ENCODE measurements at regions not wholly inside any gene's neighbourhood (a gene's known extent, or its start where the extent isn't known, plus 50 kb on each side); places are given as distances from the start of the nearest gene placed in this dataset.

DNA sequence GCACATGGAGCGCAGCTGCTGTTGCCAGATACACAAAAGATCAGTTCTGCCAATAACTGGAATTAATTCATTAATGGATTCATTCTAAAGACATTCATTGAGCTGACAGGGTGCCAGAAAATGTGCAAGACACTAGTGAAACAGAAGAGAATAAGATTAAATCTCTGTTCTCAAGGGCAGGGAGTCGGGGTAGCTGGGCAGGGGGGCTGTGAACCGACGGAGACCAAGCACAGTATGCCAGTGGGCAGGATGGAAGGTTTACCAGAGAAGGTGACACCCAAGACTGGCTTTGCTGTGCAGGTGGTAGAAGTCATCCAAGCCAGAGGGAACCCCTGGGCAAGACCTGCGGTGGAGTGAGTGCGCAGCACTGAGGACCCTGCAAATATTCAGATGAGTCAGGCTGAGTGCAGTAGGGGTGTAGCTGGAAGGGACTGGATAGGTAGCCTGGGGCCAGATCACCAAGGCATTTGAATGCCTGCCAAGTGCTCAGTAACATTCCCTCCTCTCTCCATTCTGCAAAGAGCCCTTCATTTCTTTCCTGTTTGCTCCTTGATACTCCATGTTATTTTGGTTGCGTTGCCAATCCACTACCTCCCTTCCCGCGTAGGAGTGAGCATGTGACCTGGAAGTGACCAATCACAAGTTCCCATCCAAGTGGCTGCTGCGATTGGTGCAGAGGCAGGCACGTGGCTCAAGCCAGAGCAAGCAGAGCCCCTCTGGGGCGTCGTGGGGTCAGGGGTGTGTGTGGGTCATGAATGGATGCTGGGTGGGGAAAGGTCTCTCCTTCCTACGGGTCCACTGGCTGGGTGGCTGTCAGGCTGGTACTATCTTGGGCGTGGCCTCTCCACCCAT is 413.1 kb downstream of the PTPRU start:
- DNase-seq (ENCODE audit: low spot score), result peak; percentile 36

- DNase-seq (ENCODE audit: low spot score), result no peak
These were observed 412.5 kb downstream of the PTPRU start for GRCh38 chr1:29648798-29649188.

GRCh38 chr1:29648026-29648425 is 411.7 kb downstream of the PTPRU start:
- DNase-seq (ENCODE audit: low spot score), result no peak

DNA sequence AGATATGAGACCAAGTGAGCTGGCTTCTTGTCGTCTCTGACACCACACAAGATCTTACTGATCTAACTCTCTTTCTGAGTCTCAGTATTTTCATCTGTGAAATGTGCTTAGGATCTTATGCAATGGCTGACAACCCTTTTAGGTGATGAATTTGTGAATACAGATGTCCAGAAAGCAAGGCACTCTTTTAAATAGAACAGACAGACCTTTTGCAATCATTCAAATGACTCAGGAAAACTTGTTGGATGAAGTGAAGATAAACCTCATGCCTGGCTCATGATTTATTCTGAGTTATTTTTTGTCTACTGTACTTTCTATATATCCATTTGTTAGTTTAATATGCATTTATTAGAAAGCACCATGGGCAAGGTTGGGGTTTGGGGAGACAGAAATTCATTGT is 411.3 kb downstream of the PTPRU start:
- DNase-seq (ENCODE audit: low spot score), result no peak

- no peak for DNase-seq (ENCODE audit: low spot score)
These were observed 409.9 kb downstream of the PTPRU start for GRCh38 chr1:29646161-29646775.

DNA sequence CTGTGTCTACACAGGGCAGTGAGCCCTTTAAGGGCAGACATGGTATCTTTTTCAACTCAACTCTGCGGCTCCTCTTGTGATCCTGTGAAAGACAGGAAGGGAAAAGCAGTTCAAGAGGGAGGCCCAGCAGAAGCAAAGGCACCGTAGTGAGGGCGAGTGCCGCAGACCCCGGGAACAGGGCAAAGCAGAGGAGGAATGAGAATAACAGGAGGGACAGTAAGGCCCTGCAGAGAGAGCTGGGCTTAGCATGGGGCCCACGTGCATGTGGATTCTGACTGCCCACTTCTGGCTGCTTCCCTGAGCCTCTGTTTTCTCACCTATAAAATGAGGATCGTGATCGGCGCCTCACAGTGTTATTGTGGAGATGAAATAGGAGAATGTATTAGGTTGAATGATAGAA is 409.3 kb downstream of the PTPRU start:
- no peak for DNase-seq (ENCODE audit: low spot score)

- no peak for DNase-seq (ENCODE audit: low spot score)
These were observed 408.5 kb downstream of the PTPRU start for GRCh38 chr1:29644812-29645211.

DNA sequence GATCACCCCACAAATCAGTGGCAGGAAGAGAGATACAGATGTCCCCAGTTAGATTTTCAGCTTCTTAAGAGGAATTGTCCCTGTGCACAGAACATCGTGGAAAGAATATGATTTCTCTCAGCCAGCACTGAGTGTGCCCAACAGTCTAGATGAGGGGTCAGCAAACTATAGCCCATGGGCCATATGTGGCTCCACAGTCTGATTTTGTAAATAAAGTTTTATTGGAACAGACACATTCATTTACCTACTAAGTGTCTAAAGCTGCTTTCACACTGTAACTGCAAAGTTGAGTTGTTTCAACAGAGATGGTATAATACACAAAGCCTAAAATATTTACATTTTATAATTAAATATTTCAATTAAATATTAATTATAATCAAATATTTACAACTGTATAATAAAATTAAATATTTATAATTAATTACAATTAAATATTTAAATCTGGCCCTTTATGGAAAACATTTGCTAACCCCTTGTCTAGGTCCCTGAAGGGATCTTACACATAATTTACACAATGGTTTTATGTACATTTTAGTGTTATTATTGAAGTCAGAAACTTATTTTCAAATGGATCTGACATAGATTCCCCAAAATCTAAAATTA is 407.6 kb downstream of the PTPRU start:
- no peak for DNase-seq (ENCODE audit: low spot score)

DNA sequence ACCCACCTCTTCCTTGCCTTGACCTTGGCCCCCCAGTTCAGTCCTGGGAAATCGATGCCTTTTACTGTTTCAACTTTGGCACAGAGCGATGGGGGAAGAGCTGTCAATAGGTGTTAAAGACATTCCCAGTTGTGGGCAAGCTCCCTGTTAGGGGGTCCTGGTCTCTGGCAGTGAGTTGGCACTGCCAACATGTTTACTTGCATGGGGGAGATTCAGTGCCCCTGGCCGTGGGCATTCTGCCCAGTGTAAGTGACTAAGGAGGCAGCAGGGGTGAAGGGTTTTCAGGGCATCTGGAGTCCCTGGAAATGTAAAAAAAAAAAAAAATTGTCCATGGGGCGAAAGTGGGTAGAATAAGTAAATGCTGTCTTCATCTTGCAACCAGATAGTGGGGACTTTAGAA is 407.0 kb downstream of the PTPRU start:
- no peak for DNase-seq (ENCODE audit: low spot score)

DNA sequence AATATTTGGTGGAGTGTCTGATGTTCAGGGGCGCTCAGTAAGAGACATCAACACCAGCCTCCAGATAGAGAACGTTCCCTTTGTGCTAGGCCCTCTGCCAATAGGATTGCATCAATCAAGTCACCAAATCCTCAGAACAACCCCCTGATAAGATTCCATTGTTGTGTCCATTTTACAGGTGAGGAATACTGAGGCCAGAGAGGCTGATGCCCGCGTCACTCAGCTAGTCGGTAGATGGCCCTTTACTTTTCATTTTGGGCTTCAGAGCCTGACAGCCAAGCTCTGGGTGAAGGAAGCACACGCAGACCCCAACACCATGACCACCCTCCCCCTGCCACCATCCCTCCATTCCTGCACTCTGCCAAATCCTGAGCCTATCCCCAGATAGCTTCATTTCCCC is 406.2 kb downstream of the PTPRU start:
- no peak for DNase-seq (ENCODE audit: low spot score)

GRCh38 chr1:29641921-29642320 is 405.6 kb downstream of the PTPRU start:
- no peak for DNase-seq (ENCODE audit: low spot score)

DNA sequence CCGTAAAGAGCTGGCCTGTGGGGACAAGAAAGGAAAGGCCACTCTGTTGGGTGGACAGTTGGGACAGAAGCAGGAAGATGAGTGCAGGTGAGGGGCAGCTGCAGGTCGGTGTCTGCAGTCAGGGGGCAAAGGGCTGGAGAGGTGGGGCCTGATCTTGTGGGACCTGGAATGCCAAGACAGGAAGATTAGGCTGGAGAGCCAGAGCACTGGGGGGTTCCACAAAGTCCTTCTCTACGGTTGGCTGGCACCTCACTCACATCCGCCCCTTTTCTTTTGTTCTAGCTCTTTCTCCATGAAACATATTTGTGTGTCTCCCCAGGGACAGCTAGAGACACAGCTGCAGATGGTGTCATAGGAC is 404.1 kb downstream of the PTPRU start:
- DNase-seq (ENCODE audit: low spot score), result no peak

DNA sequence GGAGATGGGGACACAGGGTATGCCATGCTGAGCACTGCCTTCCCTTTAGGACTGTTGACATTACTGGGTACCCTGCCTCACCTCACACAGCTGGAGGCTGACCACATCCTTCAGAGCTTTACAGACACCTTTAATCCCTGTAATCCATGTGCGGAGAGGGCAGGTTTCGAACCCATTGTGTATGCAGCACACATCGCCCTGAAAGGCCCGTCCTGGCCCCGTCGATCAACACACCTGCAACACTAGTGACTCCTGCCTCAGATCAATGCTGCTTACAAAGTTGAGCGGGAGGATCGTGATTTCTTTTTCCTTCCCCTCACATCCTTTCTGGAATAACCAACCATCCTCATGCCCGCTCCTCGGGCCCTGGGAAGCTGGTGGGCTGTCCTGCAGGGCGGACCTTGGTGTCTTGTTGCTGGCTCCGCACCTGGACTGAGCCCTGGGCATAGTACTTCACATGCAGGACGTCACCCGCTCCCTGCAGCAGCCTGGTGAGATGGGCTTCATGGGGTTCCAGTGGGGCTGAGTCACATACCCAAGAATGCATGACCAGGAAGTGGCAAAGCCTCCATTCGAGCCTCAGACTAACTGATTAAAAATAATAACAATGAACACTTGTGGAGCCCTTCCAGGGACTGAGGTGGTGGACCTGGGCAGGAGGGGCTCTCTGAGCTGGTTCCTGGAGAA is 403.6 kb downstream of the PTPRU start:
- peak; percentile 85 for DNase-seq (ENCODE audit: low spot score)

DNA sequence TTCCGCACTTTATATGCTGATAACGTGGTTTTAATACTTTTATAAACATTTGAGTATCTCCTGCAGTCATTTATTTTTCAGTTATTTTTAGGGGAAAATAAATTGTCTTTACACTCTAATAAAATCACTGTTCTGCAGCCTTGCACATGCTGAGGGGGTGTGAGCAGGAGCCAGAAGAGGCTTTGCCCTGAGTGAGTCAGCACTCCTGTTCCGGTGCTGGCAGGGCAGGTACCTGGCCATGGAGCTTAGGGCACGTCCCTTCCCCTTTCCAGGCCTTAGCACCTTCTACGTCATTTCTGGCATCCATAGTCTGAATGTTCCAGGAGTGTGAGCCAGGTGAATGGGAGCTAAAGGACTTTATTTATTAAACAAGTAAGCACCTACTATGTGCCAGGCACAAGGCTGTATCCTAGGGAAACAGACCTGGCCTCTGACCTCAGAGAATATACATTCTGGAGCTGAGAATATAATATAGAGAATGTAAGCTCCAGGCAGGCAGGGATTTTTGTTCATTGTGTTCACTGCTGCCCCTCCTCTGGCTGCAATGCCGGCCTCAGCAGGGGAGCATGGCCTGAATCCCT is 402.9 kb downstream of the PTPRU start:
- no peak for DNase-seq (ENCODE audit: low spot score)

DNA sequence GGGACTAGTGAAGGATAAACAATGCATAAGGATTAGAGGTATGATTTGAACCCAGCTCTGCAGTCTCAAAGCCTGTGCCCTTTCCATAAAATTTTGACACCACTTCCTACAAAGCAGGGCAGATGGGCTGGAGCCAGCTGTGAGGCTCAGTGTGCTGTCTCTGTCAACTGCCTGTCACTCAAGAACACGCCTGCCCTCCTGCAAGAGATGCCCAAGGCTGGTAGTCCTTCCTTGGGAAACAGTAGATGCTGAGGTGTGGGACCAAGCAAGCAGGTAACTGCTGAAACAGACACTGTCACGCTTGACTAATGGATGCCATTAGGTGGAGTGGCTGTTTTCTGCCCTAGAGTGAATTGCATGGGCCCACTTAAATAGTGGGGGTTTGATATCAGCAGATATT is 402.0 kb downstream of the PTPRU start:
- no peak for DNase-seq (ENCODE audit: low spot score)

DNA sequence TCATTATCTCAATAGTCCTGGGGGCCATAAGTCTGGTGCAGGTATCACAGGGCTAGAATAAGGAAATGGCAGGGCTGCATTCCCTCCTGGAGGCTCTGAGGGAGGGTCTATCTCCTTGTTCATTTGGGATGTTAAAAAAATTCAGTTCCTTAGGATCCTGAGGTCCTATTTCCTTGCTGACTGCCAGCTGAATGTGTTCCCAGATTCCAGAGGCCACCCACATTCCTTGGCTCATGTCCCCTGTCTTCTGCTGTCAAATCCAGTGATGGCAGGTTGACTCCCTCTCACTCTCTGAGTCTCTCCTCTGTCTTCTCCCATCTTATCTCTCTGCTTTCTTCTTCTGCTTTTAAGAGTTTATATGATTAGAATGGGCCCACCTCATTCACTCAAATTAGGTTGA is 400.6 kb downstream of the PTPRU start:
- no peak for DNase-seq (ENCODE audit: low spot score)

DNA sequence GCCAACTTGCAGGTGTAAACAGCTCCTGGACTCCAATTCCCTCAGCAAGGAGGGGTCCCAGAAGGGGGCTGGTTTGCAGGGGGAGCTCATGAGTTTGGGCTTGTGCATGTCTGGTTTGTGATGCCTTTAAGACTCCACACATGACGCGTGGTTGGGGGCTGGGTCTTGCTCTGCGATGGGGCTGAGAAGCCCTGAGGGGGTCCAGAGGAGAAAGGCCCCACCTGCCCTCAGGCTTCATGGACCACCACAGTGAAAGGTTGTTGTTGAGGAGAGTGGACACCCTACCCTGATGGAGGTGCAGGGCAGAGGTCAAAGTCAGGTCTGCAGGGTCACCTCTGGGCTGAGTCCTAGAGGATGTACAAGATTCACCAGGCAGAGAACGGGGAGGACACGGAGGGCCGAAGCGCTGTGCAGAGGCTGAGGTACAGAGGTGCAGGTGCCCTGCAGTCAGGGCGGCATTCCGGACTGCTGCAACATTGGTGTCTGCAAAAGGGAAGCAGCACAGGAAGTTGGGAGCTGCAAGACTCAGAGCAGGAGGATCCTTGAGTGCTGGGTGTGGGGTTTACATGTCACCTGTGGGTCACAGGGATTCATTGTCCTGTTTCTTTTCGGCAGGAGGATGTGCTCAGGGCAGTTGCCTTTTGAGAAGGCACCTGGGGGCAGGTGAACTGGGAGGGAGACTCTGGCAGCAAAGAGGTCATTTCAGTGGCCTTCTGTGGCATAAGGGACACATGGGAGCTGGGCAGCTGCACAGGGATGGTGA is 399.4 kb downstream of the PTPRU start:
- no peak for DNase-seq (ENCODE audit: low spot score)

GRCh38 chr1:29634746-29635335 is 398.5 kb downstream of the PTPRU start:
- no peak for DNase-seq (ENCODE audit: low spot score)

DNA sequence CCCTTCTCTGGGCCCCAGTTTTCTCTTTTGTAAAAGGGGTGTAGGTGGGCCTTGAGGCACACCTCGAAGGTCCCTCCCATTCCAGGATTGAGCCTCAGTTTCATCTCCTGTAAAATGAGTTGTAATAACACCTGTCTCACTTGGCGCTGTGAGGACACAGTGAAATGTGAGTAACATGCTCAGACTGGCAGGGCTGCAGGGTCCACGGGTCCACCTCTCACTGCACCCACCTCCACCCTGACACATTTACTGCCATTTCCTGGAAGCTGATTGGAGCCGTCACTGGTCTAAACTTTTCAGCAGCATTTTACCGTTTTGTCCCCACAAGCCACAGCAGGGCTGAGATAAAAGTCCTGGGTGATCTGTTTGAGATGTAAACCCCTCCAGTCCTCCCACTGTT is 398.0 kb downstream of the PTPRU start:
- DNase-seq (ENCODE audit: low spot score), result no peak

DNA sequence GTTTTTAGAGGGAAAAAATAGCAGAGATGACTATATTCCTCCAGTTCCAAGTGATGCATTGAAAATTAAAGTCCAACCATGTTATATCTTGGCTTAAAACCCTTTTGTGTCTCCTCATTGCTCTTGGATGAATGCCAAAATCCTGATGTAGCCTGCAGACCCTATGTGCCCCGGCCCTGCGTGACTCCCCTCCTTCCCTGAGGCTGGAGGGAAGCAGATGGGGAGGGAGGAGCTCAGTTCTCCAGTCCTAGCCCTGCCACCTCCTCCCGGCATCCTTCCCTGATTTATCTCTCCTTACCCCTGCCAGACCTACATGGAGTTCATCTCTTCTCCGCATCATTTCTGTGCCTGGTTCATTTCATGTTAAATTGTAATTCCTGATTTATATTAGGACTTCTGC is 397.4 kb downstream of the PTPRU start:
- DNase-seq (ENCODE audit: low spot score), result no peak

Data from H4 (cell line).